Hematopoietic multipotent progenitor cell treated with erythropoietin and hydrocortisone succinate and interleukin-3 and kit ligand, for 15 days (in vitro differentiated cells): ENCODE measurements at regions not wholly inside any gene's neighbourhood (a gene's known extent, or its start where the extent isn't known, plus 50 kb on each side); places are given as distances from the start of the nearest gene placed in this dataset.

Source experiments
- DNase-seq: peaks from one replicate; pipeline ENCODE4 v3.0.0-alpha.2; 2015; ENCODE audit warnings: low spot score

DNA sequence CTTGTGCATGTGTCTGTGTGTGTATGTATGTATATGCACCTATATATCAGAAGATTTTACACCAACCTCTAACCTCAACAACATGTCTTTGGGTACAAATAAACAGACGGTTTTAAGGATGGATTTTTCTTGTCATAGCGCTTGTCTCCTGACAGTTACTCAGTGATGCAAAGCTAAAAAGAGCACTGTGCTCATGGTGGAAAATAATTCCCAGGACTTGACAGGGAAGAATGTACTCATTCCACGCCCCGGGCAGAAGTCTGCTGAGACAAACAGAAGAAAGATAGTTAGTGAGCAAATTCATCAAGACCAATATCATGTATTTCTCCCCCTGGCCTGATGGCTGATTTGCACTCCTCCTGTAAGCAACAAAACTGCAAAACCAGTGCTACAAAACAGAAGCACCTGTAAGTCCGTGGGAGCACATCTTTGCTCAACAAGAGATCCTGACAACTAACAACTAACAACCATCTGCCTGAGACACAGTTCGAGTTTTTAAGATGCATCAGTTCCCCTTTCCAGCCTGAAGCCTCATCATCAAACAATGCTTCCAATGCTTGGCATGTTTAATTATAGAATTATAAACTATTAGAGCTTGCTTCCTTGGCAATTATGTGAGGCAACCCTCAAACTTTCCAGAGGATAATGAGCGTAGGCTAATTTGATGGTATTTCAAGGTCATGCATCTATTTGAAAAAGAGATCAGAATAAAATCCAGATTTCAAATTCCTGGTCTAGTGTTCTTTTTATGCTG lies 812.7 kb upstream of the MIR17HG start:
- DNase-seq: no peak

DNA sequence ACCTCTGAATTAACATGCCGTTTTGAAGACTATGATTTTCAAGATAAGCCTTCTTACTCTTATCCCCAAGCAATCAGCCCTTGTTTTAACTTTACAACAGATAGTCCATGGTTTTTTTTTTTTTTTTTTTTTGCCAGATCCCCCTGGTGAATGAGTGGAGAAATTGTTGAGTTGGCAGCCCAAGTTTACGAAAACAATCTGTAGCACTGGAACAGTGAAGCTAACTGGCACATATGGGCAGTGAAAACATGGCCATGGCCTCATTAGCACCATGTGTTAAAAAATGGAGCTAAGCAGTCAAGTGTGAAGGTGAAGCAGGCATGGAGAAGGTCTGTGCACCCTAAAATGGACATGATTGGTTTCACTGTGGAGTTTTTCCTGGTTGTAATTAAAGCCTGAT lies 812.1 kb upstream of the MIR17HG start:
- DNase-seq: no peak

DNA sequence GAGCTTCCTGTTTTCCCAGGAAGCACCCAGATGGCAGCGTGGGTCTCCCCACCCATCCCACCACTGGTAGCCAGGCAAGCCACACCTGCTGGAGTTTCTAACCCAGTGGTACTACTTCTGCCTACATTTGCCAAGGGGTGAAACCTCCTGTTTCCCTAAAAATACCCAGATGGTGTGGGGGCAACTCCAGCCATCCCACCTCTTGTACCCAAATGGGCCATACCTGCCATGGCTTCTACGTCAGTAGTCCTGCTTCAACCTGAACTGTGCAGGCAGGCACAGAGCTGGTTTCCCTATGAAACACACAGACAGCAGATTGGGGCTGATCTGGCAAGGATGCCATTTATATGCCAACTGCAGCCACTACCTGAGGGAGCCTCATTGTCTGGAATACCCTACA lies 809.4 kb upstream of the MIR17HG start:
- no peak for DNase-seq

DNA sequence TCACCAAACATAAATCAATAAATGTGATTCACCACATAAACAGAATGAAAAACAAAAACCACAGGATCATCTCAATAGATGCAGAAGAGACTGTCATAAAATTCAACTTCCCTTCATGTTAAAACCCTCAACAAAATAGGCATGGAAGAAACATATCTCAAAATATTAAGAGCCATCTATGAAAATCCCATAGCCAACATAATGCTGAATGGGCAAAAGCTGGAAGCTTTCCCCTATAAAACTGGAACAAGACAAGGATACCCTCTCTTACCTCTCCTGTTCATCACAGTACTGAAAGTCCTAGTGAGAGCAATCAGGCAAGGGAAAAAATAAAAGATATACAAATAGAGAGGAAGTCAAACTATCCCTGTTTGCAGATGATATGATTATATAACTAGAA lies 806.1 kb upstream of the MIR17HG start:
- no peak for DNase-seq

DNA sequence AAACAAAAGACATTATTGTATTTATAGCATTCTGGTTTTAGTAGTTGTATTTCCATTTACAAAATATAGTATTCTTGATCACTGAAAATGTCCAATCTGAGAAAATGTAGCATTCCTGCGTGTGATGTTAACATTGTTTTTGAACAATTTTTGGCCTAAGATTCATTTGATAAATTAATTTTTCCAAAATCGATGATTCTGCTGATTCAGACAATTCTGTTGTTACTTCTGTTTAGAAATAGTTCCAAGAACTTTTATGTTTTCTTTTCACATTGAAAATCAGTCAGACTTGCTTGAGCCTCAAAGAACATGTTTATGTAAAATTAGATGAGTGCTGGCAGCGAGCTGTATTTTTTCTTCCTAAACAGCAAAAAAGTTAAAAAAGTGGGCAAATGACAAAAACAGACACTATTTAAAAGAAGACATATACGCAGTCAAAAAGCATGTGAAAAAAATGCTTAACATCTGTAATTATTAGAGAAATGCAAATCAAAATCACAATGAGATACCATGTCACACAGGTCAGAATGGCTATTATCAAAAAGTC lies 804.5 kb upstream of the MIR17HG start:
- no peak for DNase-seq

DNA sequence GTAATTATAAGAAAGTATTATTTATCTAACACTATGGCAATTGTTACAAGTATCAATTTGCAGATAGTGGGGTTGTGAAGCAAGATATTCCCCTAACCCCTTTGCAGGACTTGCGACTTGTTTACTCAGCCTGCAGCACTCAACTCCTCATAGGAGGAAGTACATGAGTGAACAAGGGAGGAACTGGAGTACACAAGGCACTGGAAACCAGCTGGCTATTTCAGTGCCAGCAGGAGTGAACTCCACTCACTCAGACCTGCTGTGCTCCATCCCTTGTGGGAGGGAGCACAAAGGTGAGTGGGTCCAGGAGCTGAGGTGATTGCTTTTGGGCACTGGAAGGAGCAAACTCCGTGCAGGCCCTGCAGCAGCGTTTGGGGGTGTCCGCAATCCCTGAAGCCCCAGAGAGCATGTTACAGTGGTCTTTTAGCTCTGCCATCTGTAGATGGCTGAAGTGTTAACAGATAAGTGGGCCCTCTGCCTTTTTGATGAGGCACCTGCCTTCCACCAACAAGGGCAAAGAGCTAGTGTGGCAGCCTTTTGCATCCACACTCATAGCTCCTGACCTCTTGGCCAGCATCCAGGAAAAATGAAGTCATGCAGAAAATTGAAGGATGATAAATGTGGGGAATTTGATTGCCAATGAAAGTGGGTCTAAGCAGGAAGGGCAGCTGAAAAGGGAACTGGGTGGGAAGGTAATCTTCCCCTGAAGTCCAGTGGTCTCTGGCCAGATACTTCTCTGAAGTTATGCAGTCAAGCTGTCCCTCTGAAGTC lies 802.2 kb upstream of the MIR17HG start:
- DNase-seq: no peak

DNA sequence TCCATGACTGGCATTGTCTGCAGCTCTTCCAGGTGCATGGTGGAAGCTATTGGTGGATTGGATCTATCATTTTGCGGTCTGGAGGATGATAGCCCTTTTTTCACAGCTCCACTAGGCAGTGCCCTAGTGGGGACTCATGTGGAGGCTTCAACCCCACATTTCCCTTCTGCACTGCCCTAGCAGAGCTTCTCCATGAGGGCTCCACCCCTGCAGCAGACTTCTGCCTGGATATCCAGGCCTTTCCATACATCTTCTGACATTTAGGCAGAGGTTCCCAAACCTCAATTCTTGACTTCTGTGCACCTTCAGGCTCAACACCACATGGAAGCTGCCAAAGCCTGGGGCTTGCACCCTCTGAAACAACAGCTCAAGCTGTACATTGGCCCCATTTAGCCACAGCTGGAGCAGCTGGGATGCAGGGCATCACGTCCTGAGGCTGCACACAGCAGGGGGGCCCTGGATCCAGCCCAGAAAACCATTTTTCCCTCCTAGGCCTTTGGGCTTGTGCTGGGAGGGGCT lies 800.2 kb upstream of the MIR17HG start:
- DNase-seq: no peak

DNA sequence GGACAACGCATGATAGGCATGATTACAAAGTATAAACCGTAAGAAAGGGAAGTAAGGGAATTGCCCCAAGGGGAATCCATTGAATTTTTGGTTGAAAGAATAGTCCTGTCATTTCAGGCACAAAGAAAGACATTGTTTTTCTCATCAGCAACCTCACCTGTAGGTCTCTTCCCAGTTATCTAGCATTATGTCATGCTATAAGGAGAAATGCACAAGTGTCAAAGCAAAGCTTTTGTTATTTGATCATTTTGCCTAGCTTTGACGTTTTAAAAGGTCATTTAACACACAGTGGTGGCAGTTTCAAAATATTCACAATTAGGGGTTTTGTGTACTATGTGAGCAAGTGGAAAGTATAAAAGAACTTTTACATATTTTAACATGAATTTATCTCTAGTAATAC lies 796.2 kb upstream of the MIR17HG start:
- no peak for DNase-seq

DNA sequence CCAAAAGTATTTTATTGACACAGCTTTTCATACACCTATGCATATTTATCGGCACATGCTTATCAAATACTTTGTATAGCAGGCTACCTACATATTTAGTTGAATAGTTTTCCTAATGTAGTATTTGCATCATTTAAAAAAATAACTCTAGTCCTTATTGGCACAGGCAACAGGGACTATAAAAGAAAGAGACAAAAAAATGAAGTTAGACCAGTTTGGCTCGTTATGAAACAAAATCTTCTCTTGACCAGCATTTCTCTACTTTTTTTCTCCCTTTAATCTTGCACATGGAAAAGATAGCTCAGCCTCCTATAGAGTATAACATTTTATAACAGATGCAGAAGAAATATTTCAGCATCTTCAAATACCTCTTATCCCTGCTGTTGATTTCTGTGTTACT lies 794.8 kb upstream of the MIR17HG start:
- DNase-seq: no peak

DNA sequence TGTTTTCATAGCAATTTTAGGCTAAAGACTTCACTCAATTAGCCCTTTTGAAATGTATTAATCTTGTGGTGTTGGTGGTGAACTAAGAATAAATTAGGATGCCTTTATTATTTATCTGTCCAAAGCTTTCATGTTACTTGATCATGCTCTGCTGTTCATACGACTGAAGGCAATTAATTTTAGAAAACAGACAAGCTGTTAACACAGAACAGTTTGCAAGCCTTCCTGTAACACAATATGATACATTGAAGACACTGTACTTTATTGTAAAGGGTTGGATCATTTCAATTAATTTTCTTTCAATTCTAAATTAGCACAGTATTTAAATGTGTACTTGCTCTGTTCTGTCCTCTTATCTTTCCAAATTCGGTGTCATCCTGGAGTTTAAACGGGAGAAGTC lies 794.3 kb upstream of the MIR17HG start:
- DNase-seq: no peak

DNA sequence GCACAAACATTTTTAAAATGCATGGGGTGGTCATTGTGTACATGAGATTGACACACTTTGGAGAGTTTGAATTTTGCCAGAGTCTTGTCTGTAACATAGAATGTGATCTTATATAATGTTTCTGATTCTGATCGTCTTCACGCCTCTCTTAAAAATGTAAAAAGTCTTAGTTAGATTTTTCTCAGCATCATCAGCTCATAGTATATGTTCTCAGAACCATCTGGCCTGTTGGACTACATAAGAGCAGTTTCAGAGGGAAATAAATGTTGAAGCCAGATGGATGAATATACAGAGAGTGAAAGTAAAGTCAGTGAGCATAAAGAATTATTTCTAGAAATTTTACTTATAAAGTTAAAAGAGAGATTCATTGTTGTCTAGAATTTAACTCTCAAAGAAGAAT lies 789.9 kb upstream of the MIR17HG start:
- DNase-seq: no peak

DNA sequence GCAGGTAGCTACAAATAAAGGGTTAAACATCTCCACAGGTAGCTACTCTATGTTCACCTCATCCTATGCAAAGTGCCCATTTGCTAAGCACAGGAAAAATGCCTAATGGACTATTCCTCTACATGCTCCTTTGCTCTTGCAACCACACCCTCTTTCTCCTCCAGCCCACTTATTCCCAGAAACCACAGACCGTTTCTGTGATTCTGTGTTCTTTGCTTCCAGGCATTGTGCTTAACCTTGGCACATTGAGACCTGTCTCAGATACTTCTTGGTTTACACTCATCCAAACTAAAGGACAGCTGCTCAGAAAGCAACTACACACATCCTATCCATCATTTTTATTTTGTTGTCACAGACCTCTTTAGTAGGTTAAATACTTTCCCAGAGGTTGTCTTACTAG lies 785.0 kb upstream of the MIR17HG start:
- DNase-seq: no peak

DNA sequence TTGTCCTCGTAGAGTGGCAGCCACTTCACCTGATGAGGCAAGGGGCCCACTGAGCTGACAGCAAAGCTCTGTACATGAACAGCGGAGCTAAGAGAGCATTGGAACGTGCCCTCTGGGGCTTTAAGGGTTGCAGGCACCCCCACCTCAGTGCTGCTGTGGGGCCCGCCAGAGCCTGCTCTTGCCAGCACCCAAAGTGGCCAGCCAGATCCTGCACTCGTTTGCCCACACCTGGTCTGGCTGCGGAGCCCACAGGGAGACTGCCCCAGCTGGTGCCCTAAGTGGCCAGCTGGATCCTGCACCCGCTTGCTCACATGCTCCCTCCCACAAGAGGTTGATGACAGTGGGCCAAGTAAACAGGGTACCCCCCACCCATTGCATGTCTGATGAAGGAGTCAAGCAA lies 783.4 kb upstream of the MIR17HG start:
- DNase-seq: no peak

DNA sequence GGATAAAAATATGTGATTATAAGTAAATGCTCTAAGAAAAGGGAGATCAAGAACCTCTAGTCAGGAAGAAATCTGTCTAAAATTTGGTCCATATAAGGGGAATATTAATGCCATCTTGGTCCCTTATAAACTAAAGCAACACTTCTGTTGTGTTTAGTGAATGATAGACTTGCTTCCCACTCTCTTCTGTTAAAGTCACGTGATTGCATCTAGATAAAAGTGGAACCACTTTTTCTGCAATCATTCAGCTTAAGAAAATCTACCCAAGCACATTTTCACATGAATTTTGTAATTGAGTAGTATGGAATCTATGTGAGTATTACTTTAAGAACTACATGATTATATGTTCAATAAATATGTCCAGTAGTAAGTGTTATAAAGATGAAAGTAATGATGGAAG lies 782.9 kb upstream of the MIR17HG start:
- DNase-seq: no peak

DNA sequence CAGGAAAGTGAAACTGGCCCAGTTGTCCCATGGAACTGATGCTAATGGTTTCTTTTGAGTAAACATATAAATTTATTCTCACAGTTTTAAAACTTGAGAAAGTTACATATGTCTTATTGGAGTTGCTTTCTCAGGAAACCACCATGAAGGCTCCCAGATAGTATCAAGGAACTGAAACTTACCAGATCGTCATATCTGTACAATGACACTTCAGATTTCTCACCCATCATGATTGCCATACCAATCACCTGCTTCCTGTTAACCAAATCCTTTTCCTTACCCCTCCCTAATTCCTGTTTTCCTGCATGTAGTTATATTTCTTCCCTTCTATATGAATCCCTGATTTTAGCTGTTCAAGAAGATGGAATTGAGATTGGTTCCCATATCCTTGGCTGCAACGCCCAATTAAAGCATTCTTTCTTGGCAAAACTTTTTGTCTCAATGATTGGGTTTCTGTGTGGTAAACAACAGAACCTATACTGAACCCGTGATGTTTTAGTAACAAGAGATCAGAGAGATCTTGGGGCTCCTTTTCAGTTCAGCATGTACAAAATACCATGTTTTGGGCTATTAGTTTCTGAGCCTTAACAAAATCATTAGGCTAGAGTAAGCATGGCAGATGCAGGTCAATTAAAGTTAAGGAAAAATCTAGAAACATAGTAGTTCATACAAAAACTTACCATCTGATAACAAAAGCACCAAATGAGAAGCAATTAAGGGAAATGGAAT lies 781.3 kb upstream of the MIR17HG start:
- no peak for DNase-seq

DNA sequence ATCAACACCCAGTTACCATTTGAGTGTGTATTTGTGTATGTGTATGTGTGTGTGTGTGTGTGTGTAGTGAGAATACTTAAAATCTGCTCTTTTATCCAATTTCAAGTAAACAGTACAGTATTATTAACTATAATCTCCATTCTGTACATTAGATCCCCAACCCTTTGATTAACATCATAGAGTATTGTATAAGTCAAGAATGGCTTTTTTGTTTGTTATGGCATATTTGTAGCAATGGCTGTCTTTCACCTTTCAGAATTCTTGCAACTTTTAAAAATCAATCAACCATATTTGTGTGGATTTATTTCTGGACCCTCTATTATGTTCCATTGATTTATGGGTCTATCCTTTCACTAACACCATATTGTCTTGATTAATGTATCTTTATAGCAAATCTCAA lies 779.3 kb upstream of the MIR17HG start:
- no peak for DNase-seq

DNA sequence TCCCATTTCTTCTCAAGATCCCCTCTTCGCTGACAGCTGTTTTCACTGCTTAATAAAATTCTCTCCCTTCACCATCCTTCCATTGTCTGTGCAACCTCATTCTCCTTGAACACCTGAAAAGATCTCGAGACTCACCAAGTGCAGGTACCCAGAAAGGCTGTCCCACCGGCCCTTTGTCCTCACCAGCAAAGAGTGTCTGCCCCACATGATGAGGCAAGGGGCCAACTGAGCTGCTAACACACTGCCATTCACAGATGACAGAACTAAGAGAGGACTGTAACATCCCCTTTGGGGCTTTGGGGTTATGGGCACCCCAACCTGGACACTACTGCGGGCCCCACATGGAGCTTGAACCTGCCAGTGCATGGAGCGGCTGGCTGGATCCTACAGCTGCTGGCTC lies 771.4 kb upstream of the MIR17HG start:
- no peak for DNase-seq

DNA sequence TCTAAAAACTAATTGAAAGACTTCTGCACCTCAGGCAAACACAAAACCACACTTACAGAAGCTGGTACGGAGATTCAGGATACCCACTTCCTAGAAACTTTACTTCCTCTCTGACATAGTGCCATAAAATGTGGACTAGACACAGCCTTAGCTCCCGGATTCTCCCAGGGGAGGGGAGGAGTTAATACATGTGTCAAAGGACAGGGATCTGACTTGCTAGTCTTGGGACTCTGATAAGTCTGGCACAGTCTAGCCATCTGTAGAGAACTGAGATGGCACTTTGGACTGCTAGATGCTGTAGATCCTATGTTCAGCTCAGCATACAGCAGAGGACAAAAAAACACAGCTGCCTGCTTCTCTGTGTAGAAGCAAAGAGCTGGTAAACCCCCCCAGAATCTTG lies 769.8 kb upstream of the MIR17HG start:
- DNase-seq: no peak

DNA sequence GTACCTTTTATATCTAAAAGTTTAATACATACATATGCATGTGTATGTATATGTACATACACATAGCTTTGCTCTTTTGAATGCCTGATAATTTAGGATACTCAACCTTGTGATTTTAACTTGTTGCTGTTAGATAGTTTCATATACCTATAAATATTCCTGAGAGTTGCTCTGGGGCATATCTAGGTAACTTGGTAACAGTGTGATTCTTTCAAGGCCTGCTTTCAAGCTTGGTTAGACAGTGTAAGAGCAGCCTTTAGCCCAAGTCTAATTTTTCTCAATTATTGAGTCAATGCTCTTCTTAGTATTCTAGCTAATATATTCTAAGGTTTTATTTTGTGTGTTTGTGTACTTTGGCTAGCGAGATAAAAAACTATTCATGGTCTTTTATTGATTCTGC lies 762.1 kb upstream of the MIR17HG start:
- DNase-seq: no peak

DNA sequence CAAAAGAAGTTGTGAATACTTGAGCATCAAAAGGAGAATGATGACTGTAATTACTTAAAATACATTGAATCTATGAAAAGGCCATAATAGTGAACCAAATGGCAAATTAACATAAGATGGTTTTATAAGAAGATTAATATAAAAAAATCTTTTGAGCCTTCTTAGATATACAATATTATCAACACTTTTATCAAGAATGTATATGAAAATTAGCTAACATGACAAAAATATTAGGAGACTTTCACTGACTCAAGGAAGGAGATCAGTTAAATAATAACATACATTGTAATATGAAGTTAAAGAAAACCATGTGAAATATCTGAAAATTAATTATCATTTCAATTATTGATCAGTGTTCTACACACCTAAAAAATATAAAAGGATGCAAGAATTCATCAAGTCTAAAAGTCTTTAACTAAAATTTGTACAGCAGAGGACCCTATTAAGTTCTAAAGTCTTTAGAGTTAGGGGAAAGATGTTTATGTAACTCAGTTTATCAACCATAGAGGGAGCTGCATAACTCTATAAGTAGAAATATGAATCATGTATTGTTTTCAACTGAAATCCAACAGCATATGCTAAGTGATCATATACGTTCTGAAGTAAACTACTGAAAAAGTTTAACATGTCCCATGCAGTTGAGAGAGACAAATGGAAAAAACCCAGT lies 756.1 kb upstream of the MIR17HG start:
- DNase-seq: no peak

DNA sequence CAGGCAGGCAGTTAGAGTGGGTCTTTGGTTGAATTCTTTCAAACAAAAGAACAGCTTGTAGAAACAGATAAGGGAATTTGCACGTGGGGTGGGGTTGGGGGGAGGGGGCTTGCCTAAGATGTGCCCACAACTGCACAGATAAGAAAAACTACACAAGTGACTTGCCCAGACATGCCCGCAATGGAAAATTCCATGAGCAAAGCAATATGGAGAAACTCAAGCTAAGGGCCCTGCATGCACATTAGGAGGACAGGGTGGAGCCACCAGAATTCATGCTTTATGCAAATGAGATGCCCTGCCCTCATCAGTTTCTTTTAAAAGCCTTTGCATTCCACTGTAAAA lies 755.6 kb upstream of the MIR17HG start:
- no peak for DNase-seq

DNA sequence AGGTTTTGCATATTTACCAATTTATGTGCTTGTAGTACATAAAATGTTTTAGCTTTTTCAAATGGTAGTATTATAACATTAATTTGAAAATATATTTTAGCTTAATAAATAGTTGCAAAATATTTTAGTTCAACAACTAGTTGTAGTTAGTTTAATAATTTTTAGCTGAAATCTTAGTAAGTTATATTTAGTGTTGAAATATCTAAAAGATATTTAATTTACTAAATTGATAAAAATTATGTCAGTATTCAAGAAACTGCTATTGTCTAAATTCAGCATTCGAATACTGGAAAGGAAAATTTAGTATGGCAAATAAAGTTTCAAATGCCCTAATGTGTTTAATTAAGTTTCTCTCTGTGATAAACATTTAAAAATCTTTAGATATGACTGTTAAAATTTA lies 754.5 kb upstream of the MIR17HG start:
- DNase-seq: no peak
